HG03521 (cell line): ENCODE measurements at regions not wholly inside any gene's neighbourhood (a gene's known extent, or its start where the extent isn't known, plus 50 kb on each side); places are given as distances from the start of the nearest gene placed in this dataset.
"Not testable (repeated sequence)": the region's sequence is repeated elsewhere in the genome, so short reads cannot be mapped to it uniquely, and the experiment has no call there.

ENCODE experiments used
- ATAC-seq: cut with Tn5 transposase; IDR thresholded peaks from one replicate; pipeline ENCODE4 v1.9.1; 2021; ENCODE audit warnings: mild to moderate bottlenecking, moderate library complexity; ENCODE audit not compliant: unreplicated experiment

DNA sequence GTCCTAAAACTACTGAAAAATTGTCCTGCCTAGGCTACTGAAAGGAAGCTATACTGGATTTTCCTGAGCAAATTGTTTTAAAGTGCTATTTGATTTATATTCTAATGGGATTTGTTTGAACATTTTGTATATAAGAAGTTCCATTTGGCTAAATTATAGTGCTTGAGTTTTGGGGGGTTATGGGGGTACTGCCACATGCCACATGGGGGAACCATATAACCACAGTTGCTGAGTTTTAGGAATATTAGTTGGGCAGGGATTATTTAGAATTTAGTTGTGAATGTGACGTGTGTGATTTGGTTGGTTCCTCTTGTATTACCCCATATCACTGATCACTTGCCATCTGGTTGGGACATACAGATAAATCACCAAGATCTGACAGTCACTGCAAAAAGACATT lies 224.5 kb upstream of the TAPT1 start:
- ATAC-seq: no peak

DNA sequence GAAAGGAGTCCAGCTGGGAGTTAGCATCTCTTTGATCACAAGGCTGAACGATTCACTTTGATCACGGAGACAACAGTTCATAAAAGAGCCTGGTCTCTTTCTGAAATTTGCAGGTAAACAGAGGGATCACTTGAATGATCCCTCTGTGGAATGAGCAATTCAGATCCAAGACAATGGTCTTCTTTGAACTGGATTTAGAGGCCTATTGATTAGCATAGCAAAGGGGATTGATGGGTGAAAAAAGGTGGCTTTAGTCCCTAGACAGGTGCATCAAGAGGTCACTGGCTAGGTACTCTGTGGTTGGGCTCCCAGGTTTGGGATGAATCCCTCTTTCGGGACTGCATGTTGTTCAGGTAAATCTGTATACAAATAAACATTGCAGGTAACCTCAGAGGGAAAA lies 223.8 kb upstream of the TAPT1 start:
- no peak for ATAC-seq

DNA sequence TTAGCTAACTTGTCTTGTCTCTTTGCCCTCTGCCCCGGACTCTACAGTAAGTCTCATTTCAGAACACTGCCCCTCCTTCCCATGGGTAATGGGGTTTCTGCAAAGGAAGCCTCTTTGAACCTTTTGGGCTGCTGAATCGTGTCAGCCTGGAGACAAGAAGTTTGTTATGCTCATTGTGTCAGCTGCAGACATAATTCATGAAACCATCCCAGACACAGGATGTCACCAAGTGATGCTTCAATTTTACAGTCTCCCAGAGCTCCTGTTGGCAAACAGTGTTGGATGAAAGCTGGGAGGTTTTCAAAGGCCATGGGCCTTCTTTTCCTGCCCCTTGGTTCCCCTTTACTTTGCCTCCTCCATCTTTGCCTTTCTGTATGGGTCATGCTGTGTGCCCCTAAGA lies 223.1 kb upstream of the TAPT1 start:
- ATAC-seq: no peak

DNA sequence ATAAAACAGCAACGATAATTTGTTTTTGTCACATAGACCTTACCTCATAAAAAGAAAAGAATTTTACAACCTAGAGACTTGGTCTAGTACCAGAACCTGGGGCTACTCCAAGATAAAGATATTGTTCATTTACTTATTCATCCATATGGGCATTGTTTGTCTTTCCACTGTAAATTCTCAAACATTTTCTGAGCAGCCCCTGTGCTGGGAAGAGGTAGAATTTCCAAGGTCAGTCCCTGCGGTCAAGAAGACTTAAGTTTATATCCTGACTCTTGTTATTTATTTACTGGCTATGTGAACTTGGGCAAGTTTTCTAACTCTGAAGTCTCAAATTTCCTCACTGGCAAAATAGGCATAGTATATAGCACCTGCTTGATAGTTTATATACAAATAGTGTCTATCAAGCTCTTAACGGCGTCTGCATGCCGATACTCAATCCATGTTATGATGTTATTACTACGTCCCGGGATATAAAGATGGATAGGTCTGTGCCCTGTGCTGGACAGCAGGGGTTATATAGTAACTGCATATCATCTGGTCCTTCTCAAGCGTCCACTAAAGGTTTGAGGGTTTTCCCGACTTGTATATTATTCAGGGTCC lies 222.1 kb upstream of the TAPT1 start:
- ATAC-seq: no peak

DNA sequence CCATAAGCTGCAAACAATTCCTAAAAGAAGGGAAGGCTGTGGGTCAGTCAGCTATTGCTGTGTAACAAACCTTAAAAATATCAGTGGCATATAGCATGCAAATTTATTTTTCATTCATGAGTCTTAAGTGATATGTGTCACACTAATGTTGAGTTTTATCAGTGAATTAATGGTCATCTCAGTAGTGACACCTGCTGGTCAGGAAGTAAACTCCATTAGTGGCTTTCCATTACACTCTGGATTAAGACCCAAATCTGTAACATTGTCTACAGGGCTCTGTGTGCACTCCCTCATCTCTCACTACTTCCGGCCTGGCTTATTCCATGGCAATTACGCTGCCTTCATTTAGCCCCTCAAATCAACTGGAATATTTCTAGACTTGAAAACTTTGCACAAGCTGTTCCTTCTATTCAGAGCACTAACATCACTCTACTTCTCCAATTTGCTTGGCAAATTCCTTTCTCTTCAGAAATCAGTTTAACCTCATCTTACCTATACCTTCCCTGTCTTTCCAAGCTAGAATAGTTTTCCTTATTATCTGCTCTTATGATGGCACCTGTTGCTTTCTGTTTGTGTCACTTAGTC lies 217.3 kb upstream of the TAPT1 start:
- peak; percentile 65 for ATAC-seq

DNA sequence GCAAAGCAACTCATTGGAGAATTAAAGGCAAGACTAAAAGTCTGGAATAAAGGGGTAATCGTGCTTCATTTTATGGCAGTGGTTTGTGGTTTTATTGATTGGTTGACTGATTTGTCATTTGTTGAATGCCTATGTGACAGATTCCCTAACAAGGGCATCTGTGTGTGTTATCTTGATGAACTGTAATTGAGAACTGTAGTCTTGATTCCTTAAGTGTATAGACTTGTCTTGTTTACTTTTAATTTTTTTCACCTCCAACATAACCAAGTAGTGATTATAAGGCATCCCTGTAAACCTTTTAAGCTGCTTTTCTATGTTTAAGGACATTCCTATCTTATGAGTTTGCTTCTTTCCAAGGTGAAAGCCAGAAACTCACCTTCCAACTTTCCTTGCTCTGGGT lies 216.0 kb upstream of the TAPT1 start:
- no peak for ATAC-seq

DNA sequence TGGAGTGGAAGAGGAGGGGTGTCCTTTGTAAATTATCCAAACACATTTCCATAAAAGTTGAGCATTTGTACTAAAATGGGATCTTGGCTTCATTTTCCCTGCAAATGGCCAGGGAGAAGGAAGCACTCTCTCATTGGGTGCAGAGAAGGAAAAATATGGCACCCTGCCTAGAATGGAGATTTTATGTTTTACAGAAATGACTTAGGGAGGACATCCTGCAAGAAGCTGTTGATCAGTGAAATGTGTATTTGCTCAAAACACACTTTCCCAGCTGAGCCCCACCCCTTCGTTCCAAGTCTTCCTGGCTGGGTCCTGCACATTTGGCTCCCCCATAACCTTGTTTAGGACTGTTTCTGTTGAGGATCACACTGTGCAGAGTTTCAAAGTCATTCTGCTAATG lies 213.5 kb upstream of the TAPT1 start:
- no peak for ATAC-seq

DNA sequence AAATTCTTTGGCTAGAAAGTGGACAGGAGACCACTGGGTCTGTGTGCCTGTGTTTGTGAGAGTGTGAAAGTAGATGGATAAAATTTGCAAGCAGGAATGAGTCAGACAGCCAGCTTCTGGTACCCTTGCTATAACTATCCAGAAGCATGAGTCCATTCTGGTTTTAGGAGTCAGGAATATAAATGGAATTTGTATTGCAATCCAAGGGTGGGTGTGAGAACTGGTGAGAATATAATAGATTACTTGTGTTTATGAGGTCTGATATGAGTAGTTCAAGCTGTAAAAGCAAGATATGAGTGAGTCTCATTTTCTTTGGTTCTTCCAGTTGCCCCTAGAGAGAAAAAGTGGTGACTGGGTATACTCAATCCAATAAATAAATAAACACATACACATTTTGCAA lies 212.7 kb upstream of the TAPT1 start:
- no peak for ATAC-seq

DNA sequence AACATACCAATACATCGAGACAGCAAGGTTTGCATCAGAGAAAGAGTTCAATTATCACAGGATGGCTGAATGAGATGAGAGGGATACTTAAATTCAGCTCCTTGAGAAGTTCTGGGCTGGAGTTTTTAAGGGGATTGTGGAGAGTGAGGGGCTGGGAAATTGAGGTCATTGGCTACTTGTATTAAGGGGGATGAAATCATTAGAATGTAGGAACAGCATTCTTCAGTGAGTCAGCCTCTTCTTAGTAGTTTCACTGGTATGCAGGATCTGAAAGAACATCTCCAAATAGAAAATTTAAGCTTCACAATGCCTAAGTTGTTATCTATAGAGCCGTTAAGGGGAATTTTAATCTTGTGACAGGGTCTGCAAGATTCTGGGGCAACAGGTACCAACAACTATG lies 211.6 kb upstream of the TAPT1 start:
- no peak for ATAC-seq

DNA sequence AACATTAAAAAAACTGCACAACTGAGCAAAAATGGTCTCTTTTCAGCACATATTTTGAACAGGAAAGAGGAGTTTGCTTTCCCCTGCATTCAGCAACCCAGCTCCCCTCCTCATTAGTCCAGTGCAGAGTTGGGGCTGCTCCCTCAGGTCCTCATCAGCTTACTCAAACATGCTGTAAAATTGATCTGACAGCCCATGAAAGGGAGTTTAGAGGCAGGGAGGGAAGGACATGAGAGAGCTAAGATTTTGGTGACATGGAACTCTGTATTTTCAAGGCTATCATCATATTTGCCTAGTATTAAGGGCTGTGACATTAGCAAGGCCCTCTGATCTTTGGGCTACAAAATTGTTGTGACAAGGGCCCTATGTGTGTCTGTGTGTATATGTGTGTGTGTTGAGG lies 205.6 kb upstream of the TAPT1 start:
- no peak for ATAC-seq

DNA sequence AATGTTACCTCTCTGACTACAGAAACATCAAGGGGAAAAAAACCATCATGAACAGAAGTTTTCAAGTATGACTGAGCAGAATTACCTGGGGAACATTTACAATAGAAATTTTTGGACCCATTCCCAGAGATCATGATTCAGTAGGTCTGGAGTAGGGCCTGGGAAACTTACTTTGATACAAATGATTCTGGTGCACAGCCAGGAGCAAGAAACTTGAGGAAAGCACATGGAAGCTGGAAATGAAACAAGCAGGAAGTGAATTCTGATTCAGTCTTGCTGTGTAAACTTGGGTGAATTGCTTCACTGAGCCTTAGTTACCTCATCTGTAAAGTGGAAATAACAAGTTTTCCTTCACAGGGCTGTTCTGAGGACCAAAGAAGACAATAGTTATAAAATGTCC lies 192.5 kb upstream of the TAPT1 start:
- no peak for ATAC-seq

DNA sequence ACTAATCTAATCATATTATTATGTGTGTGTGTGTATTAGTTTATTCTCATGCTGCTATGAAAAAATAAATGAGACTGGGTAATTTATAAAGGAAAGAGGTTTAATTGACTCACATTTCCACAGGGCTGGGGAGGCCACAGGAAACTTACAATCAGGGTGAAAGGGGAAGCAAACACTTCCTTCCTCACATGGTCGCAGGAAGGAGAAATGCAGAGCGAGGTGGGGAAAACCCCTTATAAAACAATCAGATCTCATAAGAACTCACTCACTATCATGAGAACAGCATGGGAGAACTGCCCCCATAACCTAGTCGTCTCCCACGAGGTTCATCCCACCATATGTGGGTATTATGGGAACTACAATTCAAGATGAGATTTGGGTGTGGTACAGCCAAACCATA lies 190.9 kb upstream of the TAPT1 start:
- ATAC-seq: no peak

DNA sequence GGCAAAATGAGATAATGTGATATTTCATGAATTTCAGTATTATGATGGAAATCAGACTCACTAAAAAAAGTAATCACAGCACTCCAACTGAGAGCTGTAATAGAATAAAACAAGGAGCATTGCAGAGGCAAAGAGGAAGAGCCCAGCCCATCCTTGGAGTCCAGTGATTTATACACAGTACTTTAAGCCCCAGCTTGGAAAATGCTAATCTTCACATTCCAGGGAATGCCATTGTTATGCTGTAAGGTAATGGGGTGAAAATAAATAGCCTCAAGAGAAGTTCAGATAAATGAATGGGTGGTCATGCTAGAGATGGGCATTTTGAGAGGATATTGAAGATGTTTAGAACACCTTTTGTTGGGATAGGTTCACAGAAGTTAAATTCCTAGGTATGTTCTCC lies 190.3 kb upstream of the TAPT1 start:
- ATAC-seq: no peak

DNA sequence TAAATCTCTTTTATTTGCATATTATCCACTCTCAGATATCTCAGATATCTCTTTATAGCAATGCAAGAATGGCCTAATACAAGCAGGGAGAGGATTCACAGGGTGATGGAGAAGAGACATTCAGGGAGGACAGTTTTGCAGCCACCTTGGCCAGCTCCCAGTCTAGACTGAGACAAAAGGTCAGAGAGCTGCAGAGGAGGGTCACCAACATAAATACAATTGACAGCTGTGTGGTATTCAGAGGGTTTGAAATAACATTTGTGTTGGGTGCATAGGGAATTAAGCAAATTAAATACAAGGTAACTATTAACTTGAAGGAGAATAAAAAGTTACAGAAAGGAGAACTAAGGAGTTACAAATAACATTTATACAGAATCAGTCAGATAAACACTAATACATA lies 189.5 kb upstream of the TAPT1 start:
- no peak for ATAC-seq

DNA sequence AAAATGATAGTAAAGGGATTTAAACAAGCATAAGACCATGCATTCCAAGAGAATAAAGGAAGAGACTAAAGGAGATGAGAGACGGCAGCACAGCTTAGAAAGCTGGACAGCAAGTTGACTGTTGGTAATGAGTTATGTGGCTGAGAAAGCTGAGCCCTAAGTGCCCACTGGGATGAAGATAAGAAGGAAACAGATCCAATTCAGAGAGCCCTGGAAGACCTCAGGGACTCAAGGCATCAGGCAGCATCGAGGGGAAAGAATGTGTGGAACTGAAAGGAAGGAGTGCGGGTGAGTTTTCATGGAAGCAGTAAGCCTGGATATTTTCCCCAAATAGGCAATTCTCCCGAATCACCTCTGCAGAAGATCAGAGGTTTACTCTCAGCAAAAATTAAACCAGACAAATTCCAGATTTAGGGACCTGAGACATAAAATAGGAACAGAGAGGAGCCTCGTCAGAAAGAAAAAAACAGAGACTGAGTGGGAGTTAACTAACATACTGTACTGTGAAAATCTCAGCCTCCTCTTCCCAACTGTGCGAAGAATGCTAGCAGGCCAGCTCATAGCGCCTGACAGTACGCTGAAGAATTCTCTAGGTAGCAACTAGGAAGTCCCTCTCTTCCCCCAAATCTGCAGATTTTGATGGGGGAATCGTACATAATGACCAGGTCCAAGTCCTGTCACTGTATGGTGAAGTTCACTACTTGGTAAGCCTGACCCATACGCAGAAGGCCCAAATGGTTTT lies 187.7 kb upstream of the TAPT1 start:
- no peak for ATAC-seq

DNA sequence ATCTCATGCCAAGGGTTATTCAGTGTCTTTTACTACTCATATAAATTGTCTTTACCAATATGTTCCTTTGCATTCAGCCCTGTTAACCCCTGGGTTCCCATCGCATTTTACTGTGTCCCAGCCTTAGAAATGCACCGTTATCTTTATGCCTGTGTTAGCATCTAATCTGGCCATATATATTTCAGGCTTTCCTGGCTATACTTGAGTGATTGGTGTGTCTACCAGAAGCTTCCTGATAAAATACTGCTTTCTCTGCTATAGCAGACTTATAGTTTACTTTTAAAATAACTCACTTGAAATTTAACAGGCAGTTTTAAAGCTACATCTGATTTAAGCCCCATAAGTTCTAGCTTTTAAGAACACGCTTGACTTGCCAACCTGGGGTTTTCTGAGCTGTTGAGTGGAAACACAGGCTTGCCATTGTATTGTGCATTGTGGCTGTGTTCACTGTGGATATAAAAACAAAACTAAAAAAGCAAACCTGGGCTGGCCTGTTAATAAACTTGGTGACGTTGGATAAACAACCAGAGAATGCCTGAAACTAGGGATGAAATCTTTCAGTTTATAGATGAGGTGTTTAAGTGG lies 185.3 kb upstream of the TAPT1 start:
- ATAC-seq: no peak

DNA sequence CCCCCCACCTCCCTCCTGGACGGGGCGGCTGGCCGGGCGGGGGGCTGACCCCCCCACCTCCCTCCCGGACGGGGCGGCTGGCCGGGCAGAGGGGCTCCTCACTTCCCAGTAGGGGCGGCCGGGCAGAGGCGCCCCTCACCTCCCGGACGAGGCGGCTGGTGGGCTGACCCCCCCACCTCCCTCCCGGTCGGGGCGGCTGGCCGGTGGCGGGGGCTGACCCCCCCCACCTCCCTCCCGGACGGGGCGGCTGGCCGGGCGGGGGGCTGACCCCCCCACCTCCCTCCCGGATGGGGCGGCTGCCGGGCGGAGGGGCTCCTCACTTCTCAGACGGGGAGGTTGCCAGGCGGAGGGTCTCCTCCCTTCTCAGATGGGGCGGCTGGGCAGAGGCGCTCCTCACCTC lies 166.9 kb upstream of the TAPT1 start:
- ATAC-seq: not testable (repeated sequence)

DNA sequence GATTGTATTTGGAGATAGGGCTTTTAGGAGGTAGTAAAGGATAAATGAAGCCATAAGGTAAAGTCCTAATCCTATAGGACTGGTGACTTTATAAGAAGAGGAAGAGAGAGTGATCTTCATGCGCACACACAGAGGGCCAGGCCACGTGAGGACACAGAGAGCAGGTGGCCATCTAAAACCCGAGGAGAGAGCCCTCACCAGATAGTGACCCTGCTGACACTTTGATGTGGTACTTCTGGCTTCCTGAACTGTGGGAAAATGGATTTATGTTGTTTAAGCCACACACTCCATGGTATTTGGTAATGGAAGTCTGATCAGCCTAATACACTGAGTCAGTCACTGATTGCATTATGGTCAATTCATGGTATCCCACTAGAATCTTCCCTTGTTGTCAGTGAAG lies 164.9 kb upstream of the TAPT1 start:
- no peak for ATAC-seq

DNA sequence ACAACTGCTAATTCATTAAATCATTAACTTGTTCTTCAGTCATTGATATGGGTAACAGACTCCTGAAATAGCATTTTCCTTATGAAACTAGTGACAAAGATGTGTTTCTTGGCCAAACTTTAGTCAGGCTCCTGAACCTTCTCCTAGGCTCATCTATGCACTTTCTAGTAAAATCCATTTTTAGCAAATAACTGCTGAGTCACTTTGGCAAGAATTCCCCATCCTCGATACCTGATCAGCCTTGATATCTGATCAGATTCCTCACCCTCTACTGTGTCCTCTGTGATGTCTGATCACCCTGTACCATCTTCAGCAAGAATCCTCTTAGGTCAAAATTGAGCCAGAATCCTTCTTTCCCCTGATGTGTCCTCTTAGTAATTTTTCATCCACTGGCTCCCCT lies 161.2 kb upstream of the TAPT1 start:
- no peak for ATAC-seq

DNA sequence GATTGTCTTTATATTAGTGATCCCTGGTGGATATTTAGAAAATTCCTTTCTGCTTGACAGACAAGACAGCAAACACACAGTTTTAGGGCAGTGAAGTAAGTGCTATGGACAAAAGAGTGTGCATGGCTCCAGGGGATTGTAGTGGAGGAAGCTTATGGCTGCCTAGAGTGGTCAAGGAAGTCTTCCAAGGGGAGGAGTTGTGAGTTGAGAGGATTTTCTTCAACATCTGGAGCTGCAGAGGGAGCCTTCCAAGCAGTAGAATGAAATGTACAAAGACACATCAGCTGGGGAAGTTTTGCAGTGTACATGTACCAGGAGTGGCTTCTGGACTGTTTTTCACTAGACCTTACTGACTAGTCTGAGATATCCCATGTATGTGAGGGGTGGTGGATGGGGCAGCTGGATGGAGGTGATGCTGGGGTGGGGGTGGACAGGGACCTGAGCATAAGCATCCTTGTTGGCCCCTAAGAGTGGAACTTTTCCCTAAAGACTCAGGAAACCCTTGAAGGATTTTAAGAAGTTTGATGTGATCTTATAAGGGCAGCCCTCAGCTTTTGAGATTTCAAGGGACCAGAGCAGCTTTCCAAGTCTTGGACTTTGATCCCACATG lies 160.5 kb upstream of the TAPT1 start:
- no peak for ATAC-seq

DNA sequence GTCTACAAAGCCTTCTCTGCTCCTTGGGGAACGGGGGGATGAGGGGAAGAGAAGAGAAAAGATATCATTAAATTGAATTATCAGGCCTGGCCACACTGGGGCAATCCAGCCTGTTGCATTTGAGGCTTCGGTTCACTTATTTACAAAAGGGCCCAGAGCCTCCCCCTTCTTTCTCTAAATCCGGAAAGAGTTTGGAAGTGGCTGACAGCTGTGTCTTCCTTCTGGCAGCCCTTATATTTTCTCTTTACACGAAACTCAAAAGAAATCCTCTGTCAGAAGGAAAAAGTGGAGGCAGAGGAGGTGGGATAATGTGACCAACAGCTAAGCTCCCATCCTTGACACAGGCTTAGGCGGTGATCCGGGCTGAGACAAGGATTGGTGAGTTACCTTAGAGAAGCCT lies 158.3 kb upstream of the TAPT1 start:
- ATAC-seq: no peak

DNA sequence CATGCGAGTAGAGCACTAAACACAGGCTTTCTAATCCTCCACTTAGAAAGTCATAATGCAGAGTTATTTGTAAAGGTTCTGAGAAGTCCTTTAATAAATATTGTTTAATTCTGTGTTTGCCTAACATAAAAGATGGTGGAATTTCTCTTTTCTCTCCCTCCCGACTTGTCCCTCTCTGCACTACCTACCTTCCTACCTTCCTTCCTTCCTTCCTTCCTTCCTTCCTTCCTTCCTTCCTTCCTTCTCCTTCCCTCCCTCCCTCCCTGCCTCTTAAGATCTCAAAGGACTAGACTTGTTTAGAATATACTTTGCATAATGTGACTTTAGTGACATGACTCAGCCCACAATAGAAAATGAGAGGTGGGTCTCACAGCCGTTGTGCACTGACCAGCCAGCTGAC lies 156.3 kb upstream of the TAPT1 start:
- ATAC-seq: no peak
